ENCODE measurements at regions not wholly inside any gene's neighbourhood (a gene's known extent, or its start where the extent isn't known, plus 50 kb on each side); places are given as distances from the start of the nearest gene placed in this dataset.

DNA sequence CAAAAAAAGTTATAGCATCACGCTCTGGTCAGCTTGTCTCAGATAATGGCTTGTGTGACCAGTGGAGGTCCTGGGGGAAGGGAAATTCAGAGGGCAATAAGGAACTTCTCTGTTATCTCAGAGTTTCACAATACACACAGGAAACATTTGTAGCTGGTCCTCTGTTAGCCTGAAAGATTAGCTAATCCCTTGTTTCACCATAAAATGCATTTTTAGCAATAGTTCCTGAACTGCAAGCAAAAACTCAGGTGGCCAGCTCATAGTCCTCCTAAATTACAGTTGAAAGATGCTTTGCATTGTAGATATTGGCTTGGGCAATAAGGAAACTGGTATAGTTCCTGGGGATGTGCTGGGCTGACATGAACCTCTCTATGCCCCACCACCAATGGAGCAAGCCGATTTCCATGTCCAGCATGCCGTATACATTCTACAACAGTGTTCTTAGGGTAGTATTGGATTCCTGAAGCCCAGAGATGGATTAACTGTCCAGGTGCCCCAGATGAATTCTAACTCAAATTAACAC, 141.5 kb upstream of the TBL1XR1 start (continued):
- TF ChIP-seq ZNF577 (CRISPR knock-in tag; IDR thresholded peaks at IDR 0.05; ENCODE audit: borderline replicate concordance, low read depth) (no peak), ZNF569 (CRISPR knock-in tag; IDR thresholded peaks at IDR 0.05; ENCODE audit: borderline replicate concordance) (no peak), ZSCAN12 (CRISPR knock-in tag; IDR thresholded peaks at IDR 0.05) (no peak), KAT2B (IDR thresholded peaks at IDR 0.05; ENCODE audit: borderline replicate concordance, low read depth, low read length) (no peak), NFE2 (CRISPR knock-in tag; IDR thresholded peaks at IDR 0.05) (no peak), ZNF556 (CRISPR knock-in tag; IDR thresholded peaks at IDR 0.05; ENCODE audit: borderline replicate concordance) (peak; percentile 41; the same call in 1 of the 2 replicates), ZC3H4 (CRISPR knock-in tag; IDR thresholded peaks at IDR 0.05; ENCODE audit: borderline replicate concordance) (no peak), HNRNPL (IDR thresholded peaks at IDR 0.05; ENCODE audit: low read depth, low read length) (no peak), SP1 (IDR thresholded peaks at IDR 0.05) (no peak), SP1 (CRISPR knock-in tag; IDR thresholded peaks at IDR 0.05) (no peak), ZNF292 (CRISPR knock-in tag; IDR thresholded peaks at IDR 0.05; ENCODE audit: borderline replicate concordance, low read depth) (peak; percentile 39; the same call in 1 of the 2 replicates), IKZF4 (CRISPR knock-in tag; IDR thresholded peaks at IDR 0.05; ENCODE audit: borderline replicate concordance, low read depth, not compliant biosample characterization) (no peak)
- TF ChIP-seq, protein P1, sequence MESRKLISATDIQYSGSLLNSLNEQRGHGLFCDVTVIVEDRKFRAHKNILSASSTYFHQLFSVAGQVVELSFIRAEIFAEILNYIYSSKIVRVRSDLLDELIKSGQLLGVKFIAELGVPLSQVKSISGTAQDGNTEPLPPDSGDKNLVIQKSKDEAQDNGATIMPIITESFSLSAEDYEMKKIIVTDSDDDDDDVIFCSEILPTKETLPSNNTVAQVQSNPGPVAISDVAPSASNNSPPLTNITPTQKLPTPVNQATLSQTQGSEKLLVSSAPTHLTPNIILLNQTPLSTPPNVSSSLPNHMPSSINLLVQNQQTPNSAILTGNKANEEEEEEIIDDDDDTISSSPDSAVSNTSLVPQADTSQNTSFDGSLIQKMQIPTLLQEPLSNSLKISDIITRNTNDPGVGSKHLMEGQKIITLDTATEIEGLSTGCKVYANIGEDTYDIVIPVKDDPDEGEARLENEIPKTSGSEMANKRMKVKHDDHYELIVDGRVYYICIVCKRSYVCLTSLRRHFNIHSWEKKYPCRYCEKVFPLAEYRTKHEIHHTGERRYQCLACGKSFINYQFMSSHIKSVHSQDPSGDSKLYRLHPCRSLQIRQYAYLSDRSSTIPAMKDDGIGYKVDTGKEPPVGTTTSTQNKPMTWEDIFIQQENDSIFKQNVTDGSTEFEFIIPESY (CRISPR knock-in tag; IDR thresholded peaks at IDR 0.05) = peak; percentile 52; the same call in 1 of the 2 replicates
- TF ChIP-seq, protein P2, sequence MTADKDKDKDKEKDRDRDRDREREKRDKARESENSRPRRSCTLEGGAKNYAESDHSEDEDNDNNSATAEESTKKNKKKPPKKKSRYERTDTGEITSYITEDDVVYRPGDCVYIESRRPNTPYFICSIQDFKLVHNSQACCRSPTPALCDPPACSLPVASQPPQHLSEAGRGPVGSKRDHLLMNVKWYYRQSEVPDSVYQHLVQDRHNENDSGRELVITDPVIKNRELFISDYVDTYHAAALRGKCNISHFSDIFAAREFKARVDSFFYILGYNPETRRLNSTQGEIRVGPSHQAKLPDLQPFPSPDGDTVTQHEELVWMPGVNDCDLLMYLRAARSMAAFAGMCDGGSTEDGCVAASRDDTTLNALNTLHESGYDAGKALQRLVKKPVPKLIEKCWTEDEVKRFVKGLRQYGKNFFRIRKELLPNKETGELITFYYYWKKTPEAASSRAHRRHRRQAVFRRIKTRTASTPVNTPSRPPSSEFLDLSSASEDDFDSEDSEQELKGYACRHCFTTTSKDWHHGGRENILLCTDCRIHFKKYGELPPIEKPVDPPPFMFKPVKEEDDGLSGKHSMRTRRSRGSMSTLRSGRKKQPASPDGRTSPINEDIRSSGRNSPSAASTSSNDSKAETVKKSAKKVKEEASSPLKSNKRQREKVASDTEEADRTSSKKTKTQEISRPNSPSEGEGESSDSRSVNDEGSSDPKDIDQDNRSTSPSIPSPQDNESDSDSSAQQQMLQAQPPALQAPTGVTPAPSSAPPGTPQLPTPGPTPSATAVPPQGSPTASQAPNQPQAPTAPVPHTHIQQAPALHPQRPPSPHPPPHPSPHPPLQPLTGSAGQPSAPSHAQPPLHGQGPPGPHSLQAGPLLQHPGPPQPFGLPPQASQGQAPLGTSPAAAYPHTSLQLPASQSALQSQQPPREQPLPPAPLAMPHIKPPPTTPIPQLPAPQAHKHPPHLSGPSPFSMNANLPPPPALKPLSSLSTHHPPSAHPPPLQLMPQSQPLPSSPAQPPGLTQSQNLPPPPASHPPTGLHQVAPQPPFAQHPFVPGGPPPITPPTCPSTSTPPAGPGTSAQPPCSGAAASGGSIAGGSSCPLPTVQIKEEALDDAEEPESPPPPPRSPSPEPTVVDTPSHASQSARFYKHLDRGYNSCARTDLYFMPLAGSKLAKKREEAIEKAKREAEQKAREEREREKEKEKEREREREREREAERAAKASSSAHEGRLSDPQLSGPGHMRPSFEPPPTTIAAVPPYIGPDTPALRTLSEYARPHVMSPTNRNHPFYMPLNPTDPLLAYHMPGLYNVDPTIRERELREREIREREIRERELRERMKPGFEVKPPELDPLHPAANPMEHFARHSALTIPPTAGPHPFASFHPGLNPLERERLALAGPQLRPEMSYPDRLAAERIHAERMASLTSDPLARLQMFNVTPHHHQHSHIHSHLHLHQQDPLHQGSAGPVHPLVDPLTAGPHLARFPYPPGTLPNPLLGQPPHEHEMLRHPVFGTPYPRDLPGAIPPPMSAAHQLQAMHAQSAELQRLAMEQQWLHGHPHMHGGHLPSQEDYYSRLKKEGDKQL (CRISPR knock-in tag; IDR thresholded peaks at IDR 0.05; ENCODE audit: low read depth) = no peak; the same call in 1 of the 2 replicates
- TF ChIP-seq, protein P3, sequence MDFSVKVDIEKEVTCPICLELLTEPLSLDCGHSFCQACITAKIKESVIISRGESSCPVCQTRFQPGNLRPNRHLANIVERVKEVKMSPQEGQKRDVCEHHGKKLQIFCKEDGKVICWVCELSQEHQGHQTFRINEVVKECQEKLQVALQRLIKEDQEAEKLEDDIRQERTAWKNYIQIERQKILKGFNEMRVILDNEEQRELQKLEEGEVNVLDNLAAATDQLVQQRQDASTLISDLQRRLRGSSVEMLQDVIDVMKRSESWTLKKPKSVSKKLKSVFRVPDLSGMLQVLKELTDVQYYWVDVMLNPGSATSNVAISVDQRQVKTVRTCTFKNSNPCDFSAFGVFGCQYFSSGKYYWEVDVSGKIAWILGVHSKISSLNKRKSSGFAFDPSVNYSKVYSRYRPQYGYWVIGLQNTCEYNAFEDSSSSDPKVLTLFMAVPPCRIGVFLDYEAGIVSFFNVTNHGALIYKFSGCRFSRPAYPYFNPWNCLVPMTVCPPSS (IDR thresholded peaks at IDR 0.05) = no peak
- TF ChIP-seq, protein P4, sequence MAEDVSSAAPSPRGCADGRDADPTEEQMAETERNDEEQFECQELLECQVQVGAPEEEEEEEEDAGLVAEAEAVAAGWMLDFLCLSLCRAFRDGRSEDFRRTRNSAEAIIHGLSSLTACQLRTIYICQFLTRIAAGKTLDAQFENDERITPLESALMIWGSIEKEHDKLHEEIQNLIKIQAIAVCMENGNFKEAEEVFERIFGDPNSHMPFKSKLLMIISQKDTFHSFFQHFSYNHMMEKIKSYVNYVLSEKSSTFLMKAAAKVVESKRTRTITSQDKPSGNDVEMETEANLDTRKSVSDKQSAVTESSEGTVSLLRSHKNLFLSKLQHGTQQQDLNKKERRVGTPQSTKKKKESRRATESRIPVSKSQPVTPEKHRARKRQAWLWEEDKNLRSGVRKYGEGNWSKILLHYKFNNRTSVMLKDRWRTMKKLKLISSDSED (CRISPR knock-in tag; IDR thresholded peaks at IDR 0.05) = no peak
- TF ChIP-seq, protein P5, sequence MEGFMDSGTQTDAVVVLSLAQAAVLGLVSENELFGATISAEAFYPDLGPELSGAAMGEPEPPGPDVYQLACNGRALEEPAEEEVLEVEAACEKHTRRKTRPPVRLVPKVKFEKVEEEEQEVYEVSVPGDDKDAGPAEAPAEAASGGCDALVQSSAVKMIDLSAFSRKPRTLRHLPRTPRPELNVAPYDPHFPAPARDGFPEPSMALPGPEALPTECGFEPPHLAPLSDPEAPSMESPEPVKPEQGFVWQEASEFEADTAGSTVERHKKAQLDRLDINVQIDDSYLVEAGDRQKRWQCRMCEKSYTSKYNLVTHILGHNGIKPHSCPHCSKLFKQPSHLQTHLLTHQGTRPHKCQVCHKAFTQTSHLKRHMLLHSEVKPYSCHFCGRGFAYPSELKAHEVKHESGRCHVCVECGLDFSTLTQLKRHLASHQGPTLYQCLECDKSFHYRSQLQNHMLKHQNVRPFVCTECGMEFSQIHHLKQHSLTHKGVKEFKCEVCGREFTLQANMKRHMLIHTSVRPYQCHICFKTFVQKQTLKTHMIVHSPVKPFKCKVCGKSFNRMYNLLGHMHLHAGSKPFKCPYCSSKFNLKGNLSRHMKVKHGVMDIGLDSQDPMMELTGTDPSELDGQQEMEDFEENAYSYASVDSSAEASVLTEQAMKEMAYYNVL (CRISPR knock-in tag; IDR thresholded peaks at IDR 0.05; ENCODE audit: borderline replicate concordance) = peak; percentile 28; the same call in 1 of the 2 replicates
